Activated CD8-positive, alpha-beta memory T cell treated with anti-CD3 and anti-CD28 coated beads, Interleukin-2, amount 50 U/mL, for 1 hour (primary cell): ENCODE measurements at regions not wholly inside any gene's neighbourhood (a gene's known extent, or its start where the extent isn't known, plus 50 kb on each side); places are given as distances from the start of the nearest gene placed in this dataset.

Experiments
- DNase-seq: peaks from one replicate; pipeline ENCODE4 v3.0.0-alpha.2; 2020; ENCODE audit errors: extremely low read depth

GRCh38 chr22:47245286-47245685 is 482.8 kb downstream of the TBC1D22A start:
- no peak for DNase-seq

- DNase-seq = no peak
These were observed 477.7 kb downstream of the TBC1D22A start for GRCh38 chr22:47240116-47240515.

- no peak for DNase-seq
These were observed 477.0 kb downstream of the TBC1D22A start for GRCh38 chr22:47239474-47239860.

GRCh38 chr22:47238690-47239473 is 476.4 kb downstream of the TBC1D22A start:
- DNase-seq = no peak

GRCh38 chr22:47237890-47238480 is 475.5 kb downstream of the TBC1D22A start:
- DNase-seq = no peak

- no peak for DNase-seq
These were observed 474.3 kb downstream of the TBC1D22A start for GRCh38 chr22:47236718-47237117.

GRCh38 chr22:47236161-47236560 is 473.7 kb downstream of the TBC1D22A start:
- no peak for DNase-seq

GRCh38 chr22:47233316-47234243 is 471.1 kb downstream of the TBC1D22A start:
- no peak for DNase-seq

- DNase-seq = no peak
These were observed 470.3 kb downstream of the TBC1D22A start for GRCh38 chr22:47232753-47233152.

- DNase-seq = no peak
These were observed 469.7 kb downstream of the TBC1D22A start for GRCh38 chr22:47232197-47232596.

- DNase-seq = no peak
These were observed 469.3 kb downstream of the TBC1D22A start for GRCh38 chr22:47231759-47232158.

GRCh38 chr22:47230741-47231140 is 468.3 kb downstream of the TBC1D22A start:
- DNase-seq = no peak

- no peak for DNase-seq
These were observed 467.8 kb downstream of the TBC1D22A start for GRCh38 chr22:47230251-47230650.

- no peak for DNase-seq
These were observed 466.3 kb downstream of the TBC1D22A start for GRCh38 chr22:47228767-47229166.

GRCh38 chr22:47225931-47226633 is 463.6 kb downstream of the TBC1D22A start:
- DNase-seq = no peak

GRCh38 chr22:47225080-47225930 is 462.9 kb downstream of the TBC1D22A start:
- DNase-seq = no peak
